GM19463 (cell line): ENCODE measurements at regions not wholly inside any gene's neighbourhood (a gene's known extent, or its start where the extent isn't known, plus 50 kb on each side); places are given as distances from the start of the nearest gene placed in this dataset.
A peak's percentile ranks its signal among the peaks of the same experiment; 100 is the strongest.

ENCODE experiments used
- ATAC-seq: cut with Tn5 transposase; IDR thresholded peaks from one replicate; pipeline ENCODE4 v1.9.1; 2021; ENCODE audit warnings: mild to moderate bottlenecking, moderate library complexity; ENCODE audit not compliant: unreplicated experiment

- no peak for ATAC-seq
These were observed 195.1 kb upstream of the HABP2 start for GRCh38 chr10:113357681-113358300.

DNA sequence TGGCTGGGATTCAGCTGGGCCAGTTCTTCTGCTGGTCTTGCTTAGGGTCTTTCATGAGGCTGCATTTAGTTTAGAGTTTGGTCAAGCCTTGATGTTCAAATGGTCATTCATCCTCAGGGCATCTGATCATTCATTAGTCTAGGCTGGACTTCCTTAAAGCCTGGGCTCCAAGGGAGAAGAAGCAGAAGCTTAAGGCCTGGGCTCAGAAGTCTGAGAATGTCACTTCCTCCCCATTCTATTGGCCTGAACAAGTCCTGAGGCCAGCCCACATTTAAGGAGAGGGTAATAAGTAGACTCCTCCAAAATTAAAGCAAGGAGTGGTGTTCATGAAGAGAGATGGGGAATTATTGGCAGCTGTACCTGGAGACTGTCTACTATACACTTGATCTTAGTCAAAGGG is 193.2 kb upstream of the HABP2 start:
- no peak for ATAC-seq

- no peak for ATAC-seq
These were observed 192.0 kb upstream of the HABP2 start for GRCh38 chr10:113360870-113361269.

- ATAC-seq = no peak
These were observed 190.2 kb upstream of the HABP2 start for GRCh38 chr10:113362645-113363091.

- no peak for ATAC-seq
These were observed 188.6 kb upstream of the HABP2 start for GRCh38 chr10:113364227-113364626.

- ATAC-seq = no peak
These were observed 184.0 kb upstream of the HABP2 start for GRCh38 chr10:113368666-113369364.

- ATAC-seq = no peak
These were observed 183.5 kb upstream of the HABP2 start for GRCh38 chr10:113369365-113369694.

- ATAC-seq = no peak
These were observed 176.4 kb upstream of the HABP2 start for GRCh38 chr10:113376428-113376827.

DNA sequence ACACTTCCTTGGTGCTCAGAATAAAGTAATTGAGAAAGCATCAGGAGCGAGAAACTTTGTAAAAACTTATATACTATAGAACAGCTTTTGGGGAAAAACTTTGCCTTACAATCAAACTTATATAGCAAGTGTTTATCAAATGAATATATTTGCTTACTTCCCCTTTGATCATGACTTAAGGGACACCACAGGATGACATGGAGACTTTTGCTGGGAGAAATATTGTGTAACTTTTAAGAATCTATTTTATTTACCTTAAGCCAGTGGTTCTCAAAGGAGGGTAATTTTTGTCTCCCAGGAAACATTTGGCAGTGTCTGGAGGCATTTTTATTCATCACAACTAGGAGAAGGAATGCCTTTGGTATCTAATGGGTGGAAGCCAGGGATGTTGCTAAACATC is 173.8 kb upstream of the HABP2 start:
- ATAC-seq = no peak

DNA sequence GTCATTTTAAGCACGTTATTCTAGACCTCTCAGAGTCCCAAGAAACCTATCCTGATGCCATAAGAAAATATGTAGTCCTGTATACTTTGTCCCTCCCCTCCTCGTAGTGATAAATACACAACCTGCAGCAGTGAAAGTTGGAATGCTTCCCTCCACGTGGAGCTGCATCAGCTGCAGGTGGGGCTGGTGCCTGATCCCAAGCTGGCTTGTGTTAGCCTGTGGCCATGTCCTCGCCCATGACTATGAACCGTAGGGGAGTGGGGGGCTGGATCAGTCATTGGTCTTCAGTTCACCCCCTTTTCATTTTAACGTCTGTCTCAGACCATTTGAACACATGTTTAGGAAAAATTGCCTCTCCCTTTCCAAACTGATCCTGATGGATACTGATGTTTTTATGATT is 171.4 kb upstream of the HABP2 start:
- ATAC-seq = no peak

DNA sequence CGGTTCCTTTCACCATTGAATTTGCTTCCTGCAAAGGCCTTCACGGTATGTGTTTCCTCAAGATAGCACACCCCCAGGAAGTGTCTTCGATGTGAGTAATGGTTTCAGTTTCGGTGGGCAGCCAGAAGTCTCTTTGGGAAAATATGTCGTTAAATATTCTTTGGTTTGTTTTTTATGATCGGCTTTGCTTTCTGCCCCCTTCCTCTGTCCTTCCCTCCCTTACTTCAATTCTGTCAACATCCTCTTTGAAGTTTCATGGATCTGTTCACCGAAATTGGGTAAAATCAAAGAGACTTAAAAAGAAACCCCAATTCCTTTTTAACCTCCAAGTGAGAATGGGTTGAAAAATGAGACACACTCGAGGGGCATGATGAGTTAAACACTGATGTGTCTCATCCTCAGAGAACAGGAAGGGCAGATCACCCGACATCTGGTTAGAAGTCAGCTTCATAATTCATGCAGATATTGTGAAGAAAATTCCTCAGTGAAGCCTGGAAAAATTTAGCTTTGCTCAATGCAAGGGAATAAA is 170.8 kb upstream of the HABP2 start:
- ATAC-seq = peak; percentile 60

DNA sequence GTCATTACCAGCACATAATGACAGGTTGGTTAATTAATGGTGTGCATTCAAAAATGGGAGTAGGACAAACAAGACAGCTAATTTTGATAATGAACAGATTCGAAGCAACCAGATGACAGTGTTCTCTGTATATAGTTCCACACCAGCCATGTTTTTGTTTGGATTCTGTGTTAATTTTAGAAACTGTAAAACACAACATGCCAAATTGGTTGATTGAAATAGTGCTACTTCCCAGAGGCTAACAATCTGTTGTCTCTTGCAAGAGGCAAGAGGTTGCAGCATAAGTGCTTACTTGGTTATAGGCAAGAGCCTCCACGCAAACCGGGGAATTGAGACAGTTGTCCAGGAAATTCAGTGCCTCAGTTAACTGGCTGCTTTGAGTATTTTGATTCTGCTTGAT is 170.2 kb upstream of the HABP2 start:
- no peak for ATAC-seq

- no peak for ATAC-seq
These were observed 168.7 kb upstream of the HABP2 start for GRCh38 chr10:113384181-113384580.

DNA sequence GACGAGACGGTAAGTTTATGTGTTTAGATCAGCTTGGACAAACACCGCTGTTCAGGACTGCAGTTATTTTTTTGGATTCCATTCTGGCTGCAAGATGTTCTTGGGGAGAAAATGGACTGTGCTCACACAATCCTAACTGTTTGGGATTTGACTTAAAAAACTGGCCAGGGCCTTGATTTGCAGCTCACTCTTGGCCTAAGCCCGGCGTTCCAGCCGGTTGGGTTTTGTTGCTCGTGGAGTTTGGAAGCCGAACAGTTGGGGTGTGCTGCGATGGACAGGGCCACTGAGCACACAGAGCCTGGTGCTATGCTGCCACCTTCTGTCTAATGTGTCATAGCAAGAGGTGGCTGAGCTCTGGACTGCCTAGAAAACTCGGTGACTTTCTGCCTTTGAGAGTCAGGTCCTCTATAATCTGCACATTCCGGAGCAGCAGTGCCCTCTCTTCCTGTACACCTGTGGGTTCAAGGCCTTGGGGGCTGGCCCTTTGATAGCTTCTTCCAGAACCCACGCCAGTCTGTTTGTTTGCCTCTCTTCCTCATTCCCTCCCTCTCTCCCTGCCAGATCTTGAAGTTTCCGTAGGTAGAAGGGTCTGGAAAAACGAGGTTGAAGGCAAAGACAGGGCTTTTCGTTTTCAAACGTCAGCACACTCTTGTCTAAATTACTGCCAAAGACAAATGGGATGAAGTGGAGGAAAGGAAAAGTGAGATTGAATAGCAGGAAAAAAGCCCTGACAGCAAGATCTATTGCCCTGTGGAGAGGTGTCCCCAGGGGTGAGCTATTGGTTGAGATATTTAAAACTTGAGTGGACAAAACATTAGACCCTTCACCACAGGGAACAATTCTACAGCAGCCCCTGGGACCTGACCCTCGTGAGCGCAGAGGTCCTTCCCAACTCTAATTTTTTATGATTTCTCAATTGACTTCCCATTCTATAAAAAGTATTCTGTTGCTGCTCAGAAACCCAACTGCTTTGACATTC is 167.5 kb upstream of the HABP2 start:
- ATAC-seq = peak; percentile 81

DNA sequence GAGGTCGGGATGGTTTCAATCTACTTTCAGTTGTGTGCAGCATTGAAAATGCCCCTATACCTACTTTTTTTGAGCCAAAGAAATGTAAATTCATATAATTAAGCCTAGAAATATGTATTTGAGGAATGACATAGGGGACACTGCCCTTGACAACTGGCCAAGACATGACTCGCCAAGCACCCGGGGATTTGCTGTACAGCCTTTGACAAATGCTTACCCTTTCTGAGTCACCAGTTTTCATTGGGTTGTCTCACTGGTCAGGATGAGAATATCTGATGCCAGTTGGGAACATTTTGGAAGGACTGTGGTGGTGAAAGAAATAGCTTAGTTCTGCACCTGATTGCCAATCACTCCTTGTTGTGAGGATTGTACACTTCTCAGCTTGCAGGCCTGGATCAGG is 166.8 kb upstream of the HABP2 start:
- ATAC-seq = no peak

GRCh38 chr10:113389969-113390368 is 162.9 kb upstream of the HABP2 start:
- ATAC-seq = no peak

DNA sequence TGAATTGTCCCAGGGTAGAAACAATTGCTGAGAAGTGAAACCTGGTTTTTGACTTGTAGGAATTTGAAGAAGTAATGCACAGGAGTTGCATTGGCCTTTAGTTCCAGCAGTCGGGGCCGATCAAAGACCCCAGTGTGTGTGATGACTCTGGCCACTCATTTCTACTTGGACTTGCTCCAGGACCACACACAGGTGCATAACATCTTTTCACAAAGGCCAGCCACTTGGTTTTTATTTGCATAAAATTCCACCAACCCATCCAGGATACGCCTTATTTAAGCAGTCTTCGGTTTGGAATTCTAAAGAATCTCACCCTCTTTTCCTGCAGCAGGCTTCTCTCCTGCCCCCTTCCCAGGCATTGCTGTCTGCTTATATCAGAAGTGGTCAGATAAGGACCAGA is 162.0 kb upstream of the HABP2 start:
- no peak for ATAC-seq

DNA sequence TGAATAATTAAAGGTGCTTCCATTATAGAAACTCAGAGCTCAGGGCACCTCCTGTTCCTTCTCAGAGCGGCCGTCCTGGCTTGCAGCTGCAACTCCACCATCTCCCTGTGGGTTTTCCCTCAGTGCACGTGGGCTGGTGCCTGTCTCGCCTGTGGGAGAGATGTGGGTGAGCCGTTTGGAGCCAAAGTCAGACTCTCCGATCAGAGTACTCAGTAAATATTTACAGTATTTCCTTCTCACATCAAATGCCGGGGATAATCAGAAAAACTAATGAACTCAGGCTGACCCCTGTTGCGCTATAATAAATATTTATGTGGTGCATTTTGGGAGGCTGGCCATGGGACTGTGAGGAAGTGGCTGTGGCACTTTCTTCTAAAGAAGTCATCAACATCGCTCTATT is 155.8 kb upstream of the HABP2 start:
- ATAC-seq = no peak

GRCh38 chr10:113399065-113399464 is 153.8 kb upstream of the HABP2 start:
- ATAC-seq = no peak

- ATAC-seq = no peak
These were observed 150.3 kb upstream of the HABP2 start for GRCh38 chr10:113402602-113403001.

- ATAC-seq = no peak
These were observed 145.6 kb upstream of the HABP2 start for GRCh38 chr10:113407218-113407617.
